HL-60 (cell line): ENCODE measurements at regions not wholly inside any gene's neighbourhood (a gene's known extent, or its start where the extent isn't known, plus 50 kb on each side); places are given as distances from the start of the nearest gene placed in this dataset.

Source experiments
- CTCF ChIP-seq: IDR thresholded peaks from one replicate; pipeline ENCODE4 v1.5.1; 2011; ENCODE audit warnings: low read length, control low read depth, inconsistent platforms; ENCODE audit not compliant: insufficient read depth
- GABPA ChIP-seq: IDR thresholded peaks from 2 replicates; pipeline ENCODE4 v1.6.1; 2012; ENCODE audit warnings: low read depth
- POLR2AphosphoS5 ChIP-seq: IDR thresholded peaks from 2 replicates; pipeline ENCODE4 v1.6.1; 2012; ENCODE audit warnings: low read depth
- REST ChIP-seq: IDR thresholded peaks from 2 replicates; pipeline ENCODE4 v1.6.1; 2012; ENCODE audit warnings: low read depth; ENCODE audit not compliant: insufficient replicate concordance
- SPI1 ChIP-seq: IDR thresholded peaks from 2 replicates; pipeline ENCODE4 v1.6.1; 2012; ENCODE audit warnings: low read depth, mild to moderate bottlenecking, borderline replicate concordance

DNA sequence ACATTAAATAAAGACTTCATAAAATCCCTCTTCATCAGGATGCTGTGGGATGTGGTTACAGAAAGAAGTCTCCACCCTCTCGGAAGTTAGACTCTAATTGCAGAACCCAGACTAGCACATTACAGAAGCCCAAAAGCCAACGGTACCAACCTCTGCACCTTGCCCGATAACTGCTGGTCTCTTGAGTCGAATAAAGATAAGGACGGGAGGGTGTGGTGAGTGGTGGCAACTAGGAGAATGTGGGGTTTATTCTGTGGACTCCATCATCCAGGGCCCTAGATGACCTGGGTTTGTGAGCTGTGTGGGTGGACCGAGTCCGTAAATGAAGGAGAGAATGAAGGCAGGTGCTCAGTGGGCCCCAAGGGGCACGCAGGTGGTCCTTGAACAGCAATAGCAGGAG lies 462.8 kb upstream of the ID2 start:
- TF ChIP-seq CTCF (no peak), REST (no peak), POLR2AphosphoS5 (no peak), GABPA (no peak), SPI1 (no peak)
